Esophagus (tissue), 2 donors: ENCODE measurements at regions not wholly inside any gene's neighbourhood (a gene's known extent, or its start where the extent isn't known, plus 50 kb on each side); places are given as distances from the start of the nearest gene placed in this dataset.

Source experiments
- H3K27ac ChIP-seq, 2 donors: one replicate each; pipeline ENCODE4 v1.5.1; 2013; ENCODE audit warnings: low read depth in 2 of 2, mild to moderate bottlenecking in 2 of 2, inconsistent platforms in 1 of 2, low read length in 1 of 2, moderate library complexity in 1 of 2
- H3K27me3 ChIP-seq, 2 donors: one replicate each; pipeline ENCODE4 v1.6.1; 2013; ENCODE audit warnings: low read length in 2 of 2, control low read depth in 1 of 2, mild to moderate bottlenecking in 1 of 2; ENCODE audit not compliant: insufficient read depth in 2 of 2, control insufficient read depth in 1 of 2
- H3K36me3 ChIP-seq, 2 donors: one replicate each; pipeline ENCODE4 v1.6.1; 2013; ENCODE audit warnings: low read length in 1 of 2; ENCODE audit not compliant: control insufficient read depth in 2 of 2, insufficient read depth in 2 of 2
- H3K4me1 ChIP-seq, 2 donors: one replicate each; pipeline ENCODE4 v1.6.1; 2013; ENCODE audit warnings: low read length in 1 of 2; ENCODE audit not compliant: control insufficient read depth in 2 of 2, insufficient read depth in 2 of 2
- H3K4me3 ChIP-seq, 2 donors: one replicate each; pipeline ENCODE4 v1.5.1; 2013; ENCODE audit warnings: low read length in 2 of 2, mild to moderate bottlenecking in 2 of 2, low read depth in 1 of 2, moderate library complexity in 1 of 2
- H3K9me3 ChIP-seq, 2 donors: one replicate each; pipeline ENCODE4 v1.6.1; 2013; ENCODE audit warnings: mild to moderate bottlenecking in 2 of 2, low read depth in 1 of 2, low read length in 1 of 2, moderate library complexity in 1 of 2; ENCODE audit not compliant: control insufficient read depth in 2 of 2, insufficient read depth in 1 of 2
- WGBS, 2 donors: extraction: QIAGEN DNeasy Blood & Tissue Kit; methylation state at CpG; one replicate each; pipeline ENCODE4 v1.1.7; 2013; 5-methylcytosine and 5-hydroxymethylcytosine counted together
- donor health status: healthy with polysubstance abuse.
- donor health status: Bipolar disorder and iron deficiency.

- Histone ChIP-seq H3K27me3 (no peaks in the 10 kb centered on the region), H3K9me3 (no peaks in the 10 kb centered on the region), H3K4me3 (no peak overlapping the region), H3K4me1 (no peaks in the 10 kb centered on the region), H3K36me3 (no peaks in the 10 kb centered on the region), H3K27ac (no peak overlapping the region)
Measured at GRCh38 chr21:14687268-14687625, 141.1 kb upstream of the SAMSN1 start.

GRCh38 chr21:14686466-14687267 lies 140.6 kb upstream of the SAMSN1 start:
- Histone ChIP-seq H3K4me1 (no peaks in the 10 kb centered on the region), H3K27ac (no peak overlapping the region), H3K36me3 (no peaks in the 10 kb centered on the region), H3K9me3 (no peaks in the 10 kb centered on the region), H3K27me3 (no peaks in the 10 kb centered on the region), H3K4me3 (no peak overlapping the region)
- WGBS, 2 donors: 71 to 75% methylated on average over 8 of the region's 8 CpGs

- 67 to 91% methylated on average over 2 of the region's 2 CpGs for WGBS, 2 donors
- no peaks in the 10 kb centered on the region for H3K36me3 ChIP-seq
- no peak overlapping the region for H3K4me3 ChIP-seq
- no peak overlapping the region for H3K27ac ChIP-seq
- no peaks in the 10 kb centered on the region for H3K4me1 ChIP-seq
- H3K9me3 ChIP-seq: no peaks in the 10 kb centered on the region
- no peaks in the 10 kb centered on the region for H3K27me3 ChIP-seq
Measured at GRCh38 chr21:14685568-14685967, 139.5 kb upstream of the SAMSN1 start.

GRCh38 chr21:14684071-14684470 lies 138.0 kb upstream of the SAMSN1 start:
- H3K4me1 ChIP-seq: no peaks in the 10 kb centered on the region
- H3K27me3 ChIP-seq: no peaks in the 10 kb centered on the region
- no peak overlapping the region for H3K4me3 ChIP-seq
- no peaks in the 10 kb centered on the region for H3K36me3 ChIP-seq
- H3K27ac ChIP-seq: no peak overlapping the region
- no peaks in the 10 kb centered on the region for H3K9me3 ChIP-seq
- 88 to 92% methylated on average over 4 of the region's 4 CpGs for WGBS, 2 donors

- H3K4me3 ChIP-seq: no peak overlapping the region
- no peaks in the 10 kb centered on the region for H3K9me3 ChIP-seq
- no peaks in the 10 kb centered on the region for H3K4me1 ChIP-seq
- no peaks in the 10 kb centered on the region for H3K36me3 ChIP-seq
- no peaks in the 10 kb centered on the region for H3K27me3 ChIP-seq
- H3K27ac ChIP-seq: no peak overlapping the region
Measured at GRCh38 chr21:14683063-14683462, 136.9 kb upstream of the SAMSN1 start.

GRCh38 chr21:14678973-14679574 lies 133.0 kb upstream of the SAMSN1 start:
- Histone ChIP-seq H3K36me3 (no peaks in the 10 kb centered on the region), H3K4me1 (no peaks in the 10 kb centered on the region), H3K27ac (no peak overlapping the region), H3K4me3 (no peak overlapping the region), H3K27me3 (no peaks in the 10 kb centered on the region), H3K9me3 (no peaks in the 10 kb centered on the region)
- WGBS, 2 donors: 81 to 83% methylated on average over 3 of the region's 3 CpGs

- Histone ChIP-seq H3K36me3 (no peaks in the 10 kb centered on the region), H3K4me1 (no peaks in the 10 kb centered on the region), H3K27me3 (no peaks in the 10 kb centered on the region), H3K27ac (no peak overlapping the region), H3K4me3 (no peak overlapping the region), H3K9me3 (no peaks in the 10 kb centered on the region)
- WGBS, 2 donors: 81 to 83% methylated on average over 9 of the region's 9 CpGs
Measured at GRCh38 chr21:14677639-14678179, 131.6 kb upstream of the SAMSN1 start.

GRCh38 chr21:14677013-14677412 lies 130.9 kb upstream of the SAMSN1 start:
- H3K27me3 ChIP-seq: no peaks in the 10 kb centered on the region
- no peak overlapping the region for H3K27ac ChIP-seq
- no peak overlapping the region for H3K4me3 ChIP-seq
- no peaks in the 10 kb centered on the region for H3K4me1 ChIP-seq
- no peaks in the 10 kb centered on the region for H3K36me3 ChIP-seq
- H3K9me3 ChIP-seq: no peaks in the 10 kb centered on the region

- Histone ChIP-seq H3K27ac (no peak overlapping the region), H3K4me3 (no peak overlapping the region), H3K9me3 (no peaks in the 10 kb centered on the region), H3K27me3 (no peaks in the 10 kb centered on the region), H3K36me3 (no peaks in the 10 kb centered on the region), H3K4me1 (no peaks in the 10 kb centered on the region)
- 55 to 57% methylated on average over 7 of the region's 7 CpGs for WGBS, 2 donors
Measured at GRCh38 chr21:14675774-14676530, 129.8 kb upstream of the SAMSN1 start.
